Raji (cell line): ENCODE measurements at regions not wholly inside any gene's neighbourhood (a gene's known extent, or its start where the extent isn't known, plus 50 kb on each side); places are given as distances from the start of the nearest gene placed in this dataset.

Experiments used
- POLR2A ChIP-seq: IDR thresholded peaks from 2 replicates; pipeline ENCODE4 v1.6.1; 2011; ENCODE audit warnings: low read depth, low read length, control low read depth; ENCODE audit not compliant: insufficient read depth

DNA sequence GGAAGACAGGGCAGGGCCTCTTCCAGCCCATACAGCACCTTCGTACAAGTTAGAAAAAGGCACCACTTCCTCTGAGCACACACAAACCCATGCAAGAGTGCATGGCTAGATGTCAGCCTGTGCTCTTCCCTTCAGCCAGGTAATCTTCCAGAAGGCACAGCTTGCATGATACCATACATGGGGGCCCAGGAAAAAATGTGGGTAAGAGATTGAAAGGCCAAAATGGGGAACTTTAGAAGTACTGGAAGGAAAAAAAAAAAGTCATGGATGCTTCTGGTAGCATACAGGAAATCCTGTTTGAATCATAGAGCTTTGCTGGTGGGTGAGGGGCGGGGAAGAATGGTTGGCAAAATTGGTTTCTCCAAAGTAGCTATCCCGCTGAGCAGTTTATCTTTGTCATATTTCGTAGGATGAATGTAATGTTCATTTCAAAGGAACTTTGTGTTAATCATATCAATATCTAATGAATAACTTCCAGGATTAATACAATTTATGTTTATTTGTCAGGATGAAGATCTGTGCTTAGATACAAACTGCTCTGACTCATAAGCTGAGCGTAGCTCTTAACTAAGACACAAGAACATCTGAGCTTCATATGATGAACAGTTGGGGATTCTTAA is 78.2 kb upstream of the MAP3K1 start:
- no peak for TF ChIP-seq POLR2A

GRCh38 chr5:56735849-56736641 is 79.3 kb upstream of the MAP3K1 start:
- TF ChIP-seq POLR2A: no peak

GRCh38 chr5:56734091-56734694 is 81.2 kb upstream of the MAP3K1 start:
- no peak for TF ChIP-seq POLR2A

DNA sequence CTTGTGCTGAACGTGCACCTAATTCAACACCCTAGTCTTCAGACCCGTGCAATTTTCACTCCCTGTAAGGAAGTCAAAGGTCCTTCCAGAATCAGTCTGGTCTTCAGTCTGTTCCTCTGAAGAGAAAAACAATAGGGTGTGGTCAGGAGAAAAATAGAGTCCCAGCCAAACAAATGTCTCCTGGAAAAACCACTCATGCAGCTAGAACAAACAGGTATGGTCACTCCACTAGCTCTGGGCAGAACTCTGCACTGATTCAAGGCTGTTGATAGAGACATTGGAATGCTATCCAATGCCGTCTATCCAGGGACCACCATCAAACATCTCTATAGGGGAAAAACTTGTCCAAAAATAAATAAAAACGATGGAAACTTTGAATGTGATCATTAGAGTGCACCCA is 81.8 kb upstream of the MAP3K1 start:
- TF ChIP-seq POLR2A: no peak

DNA sequence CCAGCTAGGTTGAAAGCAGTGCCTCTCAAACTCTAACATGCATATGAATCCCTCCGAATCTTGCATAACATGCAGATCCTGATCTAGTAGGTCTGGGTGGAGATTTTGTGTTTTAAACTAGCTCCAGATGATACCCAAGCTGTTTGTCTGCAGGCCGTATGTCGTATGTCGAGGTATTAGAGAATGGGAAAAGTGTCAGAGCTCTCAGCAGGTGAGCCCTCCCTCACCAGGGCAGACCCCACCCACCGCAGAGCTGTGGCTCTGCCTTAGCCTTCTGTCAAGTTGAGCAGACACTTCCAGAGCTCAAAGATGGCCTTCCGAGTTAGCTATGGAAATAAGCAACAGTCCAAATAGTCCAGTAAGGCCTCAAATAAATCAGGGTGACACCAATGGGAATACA is 83.2 kb upstream of the MAP3K1 start:
- no peak for TF ChIP-seq POLR2A

DNA sequence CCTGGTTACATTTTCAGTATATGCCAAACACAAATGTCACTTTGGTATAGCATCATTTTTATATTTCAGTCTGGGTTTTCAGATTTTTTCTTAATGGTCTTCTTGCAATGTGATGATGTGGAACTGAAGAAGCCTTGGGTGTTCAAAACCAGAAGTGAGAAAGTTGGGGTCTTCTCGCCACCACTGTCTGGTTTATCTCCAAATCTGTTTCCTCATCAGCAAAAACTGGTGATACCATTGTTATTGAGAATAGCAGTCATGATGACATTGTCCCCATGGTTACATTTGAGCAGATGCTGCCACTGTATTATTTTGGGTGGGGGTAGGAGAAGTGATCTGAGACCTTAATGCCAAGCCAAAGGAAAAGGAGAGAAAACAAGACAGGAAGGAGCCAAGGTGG is 85.9 kb upstream of the MAP3K1 start:
- TF ChIP-seq POLR2A: no peak

GRCh38 chr5:56725711-56726411 is 89.5 kb upstream of the MAP3K1 start:
- no peak for TF ChIP-seq POLR2A

- no peak for TF ChIP-seq POLR2A
These were observed 93.0 kb upstream of the MAP3K1 start for GRCh38 chr5:56722317-56722716.

- no peak for TF ChIP-seq POLR2A
These were observed 97.9 kb upstream of the MAP3K1 start for GRCh38 chr5:56717253-56717987.

DNA sequence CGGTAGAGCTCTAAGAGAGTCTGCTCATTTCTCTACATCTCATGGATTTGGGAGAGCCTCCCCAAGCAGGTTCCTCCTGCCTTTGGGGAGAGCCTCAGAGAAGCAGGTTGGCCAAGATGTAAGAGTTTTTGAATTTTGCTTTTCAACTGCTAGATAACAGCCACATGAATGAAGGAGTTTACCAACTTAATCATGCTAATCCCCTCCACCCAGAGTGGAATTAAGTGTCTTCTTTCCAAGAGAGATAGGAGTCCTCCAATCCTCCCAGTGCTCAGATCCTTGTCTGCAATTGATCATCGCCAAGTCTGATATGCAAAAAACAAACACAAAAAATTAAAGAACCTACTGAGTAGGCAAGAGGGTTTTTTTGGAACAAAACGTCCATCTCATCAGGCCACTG is 99.4 kb upstream of the MAP3K1 start:
- TF ChIP-seq POLR2A: no peak

- TF ChIP-seq POLR2A: no peak
These were observed 102.3 kb upstream of the MAP3K1 start for GRCh38 chr5:56712895-56713591.

- TF ChIP-seq POLR2A: no peak
These were observed 104.3 kb upstream of the MAP3K1 start for GRCh38 chr5:56710826-56711590.

DNA sequence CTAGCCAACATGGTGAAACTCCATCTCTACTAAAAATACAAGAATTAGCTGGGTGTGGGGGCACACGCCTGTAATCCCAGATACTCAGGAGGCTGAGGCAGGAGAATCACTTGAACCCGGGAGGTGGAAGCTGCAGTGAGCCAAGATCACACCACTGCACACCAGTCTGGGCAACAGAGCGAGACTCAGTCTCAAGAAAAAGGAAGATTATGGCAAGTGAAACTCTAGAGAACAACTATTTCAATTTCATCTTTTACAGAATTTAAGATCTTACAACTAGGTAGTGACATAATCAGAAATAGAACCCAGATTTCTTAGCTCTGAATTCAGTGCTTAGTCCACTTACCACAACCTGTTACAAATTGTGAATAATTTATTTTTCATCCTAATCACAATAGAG is 108.8 kb upstream of the MAP3K1 start:
- no peak for TF ChIP-seq POLR2A

- no peak for TF ChIP-seq POLR2A
These were observed 110.1 kb upstream of the MAP3K1 start for GRCh38 chr5:56705217-56705616.

DNA sequence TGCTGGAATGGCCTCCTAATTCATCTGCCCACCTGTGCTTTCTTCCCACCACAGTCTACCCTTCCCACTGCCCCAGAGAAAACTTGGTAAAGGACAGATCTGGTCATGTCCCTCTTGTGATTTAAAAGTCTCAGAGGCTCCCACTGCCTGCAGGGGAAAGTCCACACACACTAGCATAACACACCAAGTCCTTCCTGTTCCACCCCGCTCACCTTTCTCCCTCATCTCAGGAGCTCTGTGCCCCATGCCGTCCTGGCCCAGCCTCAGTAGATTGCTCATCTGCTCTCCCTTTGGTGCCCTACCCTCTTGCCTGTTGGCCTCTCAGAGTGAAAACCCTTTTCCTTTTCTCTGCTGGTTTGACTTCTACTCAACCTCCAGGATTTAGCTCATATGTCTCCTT is 111.4 kb upstream of the MAP3K1 start:
- TF ChIP-seq POLR2A: no peak
